ENCODE measurements at regions not wholly inside any gene's neighbourhood (a gene's known extent, or its start where the extent isn't known, plus 50 kb on each side); places are given as distances from the start of the nearest gene placed in this dataset.

DNA sequence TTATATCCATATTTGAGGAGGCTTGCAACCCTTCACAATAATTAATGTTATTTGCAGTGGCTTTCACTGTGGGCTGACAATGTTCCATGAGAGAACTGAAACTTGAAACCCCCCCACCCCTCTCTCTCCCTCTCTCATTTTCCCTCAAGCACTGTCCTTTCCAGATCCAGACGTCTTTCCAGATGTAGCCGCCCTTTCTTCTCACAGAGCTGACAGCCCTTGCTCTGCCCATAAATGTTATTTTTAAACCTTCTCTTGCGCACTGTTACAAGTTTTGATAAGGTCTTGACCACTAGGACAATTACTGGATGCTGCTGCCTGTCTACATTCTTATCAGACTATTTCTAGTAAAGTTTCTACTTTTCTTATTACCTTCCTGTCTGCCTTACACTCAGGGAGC, 91.4 kb upstream of the LINC00305 start:
- Histone ChIP-seq H3K27ac (no peak overlapping the region), H3K27me3 (no peaks in the 10 kb centered on the region), H3K4me3 (no peak overlapping the region), H3K4me1 (no peaks in the 10 kb centered on the region), H3K9me3 (no peaks in the 10 kb centered on the region), H3K36me3 (no peaks in the 10 kb centered on the region)
- TF ChIP-seq EP300 (IDR thresholded peaks at IDR 0.05) (no peak), POLR2AphosphoS5 (IDR thresholded peaks at IDR 0.05) (no peak)
- 67 to 82% methylated on average over 3 of the region's 3 CpGs for WGBS, 2 donors
- no peak for DNase-seq
- intact Hi-C loops (cut with DNase I): no loop called here

DNA sequence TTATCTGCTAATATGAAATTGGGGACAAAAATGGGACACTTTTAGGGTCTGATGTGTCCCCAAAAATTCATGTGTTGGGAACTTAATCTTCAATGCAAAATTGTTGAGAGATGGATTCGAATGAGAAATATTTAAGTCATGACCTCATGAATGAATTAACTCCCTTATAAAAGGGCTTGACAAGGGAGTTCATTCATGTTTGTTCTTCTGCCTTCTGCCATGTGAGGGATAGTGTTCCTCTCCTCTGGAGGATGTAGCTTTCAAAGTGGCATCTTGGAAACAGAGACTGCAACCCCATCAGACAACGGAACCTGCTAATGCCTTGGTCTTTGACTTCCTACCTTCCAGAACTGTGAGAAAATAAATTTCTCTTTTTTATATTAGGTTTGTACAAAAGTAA, 89.2 kb upstream of the LINC00305 start:
- no peak overlapping the region for H3K4me3 ChIP-seq
- no peaks in the 10 kb centered on the region for H3K27me3 ChIP-seq
- no peaks in the 10 kb centered on the region for H3K36me3 ChIP-seq
- H3K27ac ChIP-seq: no peak overlapping the region
- intact Hi-C loops (cut with DNase I): no loop called here
- 89 to 90% methylated on average over 2 of the region's 2 CpGs for WGBS, 2 donors
- no peaks in the 10 kb centered on the region for H3K4me1 ChIP-seq
- H3K9me3 ChIP-seq: no peaks in the 10 kb centered on the region
- TF ChIP-seq POLR2A (IDR thresholded peaks at IDR 0.05): no peak
- no peak for TF ChIP-seq POLR2AphosphoS5 (IDR thresholded peaks at IDR 0.05)
- TF ChIP-seq, protein P1, sequence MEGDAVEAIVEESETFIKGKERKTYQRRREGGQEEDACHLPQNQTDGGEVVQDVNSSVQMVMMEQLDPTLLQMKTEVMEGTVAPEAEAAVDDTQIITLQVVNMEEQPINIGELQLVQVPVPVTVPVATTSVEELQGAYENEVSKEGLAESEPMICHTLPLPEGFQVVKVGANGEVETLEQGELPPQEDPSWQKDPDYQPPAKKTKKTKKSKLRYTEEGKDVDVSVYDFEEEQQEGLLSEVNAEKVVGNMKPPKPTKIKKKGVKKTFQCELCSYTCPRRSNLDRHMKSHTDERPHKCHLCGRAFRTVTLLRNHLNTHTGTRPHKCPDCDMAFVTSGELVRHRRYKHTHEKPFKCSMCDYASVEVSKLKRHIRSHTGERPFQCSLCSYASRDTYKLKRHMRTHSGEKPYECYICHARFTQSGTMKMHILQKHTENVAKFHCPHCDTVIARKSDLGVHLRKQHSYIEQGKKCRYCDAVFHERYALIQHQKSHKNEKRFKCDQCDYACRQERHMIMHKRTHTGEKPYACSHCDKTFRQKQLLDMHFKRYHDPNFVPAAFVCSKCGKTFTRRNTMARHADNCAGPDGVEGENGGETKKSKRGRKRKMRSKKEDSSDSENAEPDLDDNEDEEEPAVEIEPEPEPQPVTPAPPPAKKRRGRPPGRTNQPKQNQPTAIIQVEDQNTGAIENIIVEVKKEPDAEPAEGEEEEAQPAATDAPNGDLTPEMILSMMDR (IDR thresholded peaks at IDR 0.05): no peak
- TF ChIP-seq EP300 (IDR thresholded peaks at IDR 0.05): no peak
- DNase-seq: no peak

DNA sequence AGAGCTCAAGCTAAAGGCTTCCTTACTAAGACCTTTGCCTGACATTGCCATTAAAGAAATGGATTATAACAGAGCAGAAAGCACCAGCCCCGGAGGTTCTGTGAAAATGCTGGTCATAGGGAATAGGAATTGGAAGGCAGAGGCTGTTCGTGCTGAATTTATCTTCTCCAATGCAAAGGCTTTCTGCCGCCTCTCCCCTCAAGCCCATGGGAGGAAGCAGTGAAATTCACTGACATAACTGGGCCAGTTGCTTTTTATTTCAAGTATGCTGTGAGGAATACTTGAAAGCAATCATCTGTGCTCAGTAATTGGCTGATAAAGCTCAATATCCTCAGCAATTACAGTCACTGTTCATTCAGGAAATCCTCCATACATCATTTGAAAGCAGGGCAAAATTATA, 85.4 kb upstream of the LINC00305 start:
- H3K9me3 ChIP-seq: no peaks in the 10 kb centered on the region
- 30 to 69% methylated on average over 3 of the region's 3 CpGs for WGBS, 2 donors
- DNase-seq: no peak
- H3K27ac ChIP-seq: no peak overlapping the region
- no peaks in the 10 kb centered on the region for H3K4me1 ChIP-seq
- TF ChIP-seq POLR2AphosphoS5 (IDR thresholded peaks at IDR 0.05) (no peak), EP300 (IDR thresholded peaks at IDR 0.05) (no peak), POLR2A (IDR thresholded peaks at IDR 0.05) (no peak)
- TF ChIP-seq, protein P1 (IDR thresholded peaks at IDR 0.05): no peak
- no peaks in the 10 kb centered on the region for H3K27me3 ChIP-seq
- H3K4me3 ChIP-seq: no peak overlapping the region
- intact Hi-C loops (cut with DNase I): no loop called here
- no peaks in the 10 kb centered on the region for H3K36me3 ChIP-seq

DNA sequence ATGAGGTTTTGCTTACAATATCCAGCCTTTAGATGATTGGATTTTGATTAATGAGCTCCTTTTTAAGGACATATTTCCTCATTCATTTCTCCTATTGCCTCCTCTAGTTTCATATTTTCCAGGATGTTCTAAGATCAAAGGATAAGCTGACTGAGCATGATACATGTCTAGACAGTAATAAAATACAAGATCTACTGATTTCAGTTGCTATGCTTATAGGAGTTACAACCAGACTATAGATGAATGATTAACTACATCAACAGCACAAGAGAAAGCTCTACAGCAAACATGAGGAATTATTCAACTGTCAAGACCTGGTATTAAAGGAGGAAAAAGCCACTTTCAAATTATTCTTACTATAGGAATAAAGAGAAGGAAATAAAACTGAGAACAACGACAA, 85.0 kb upstream of the LINC00305 start:
- H3K9me3 ChIP-seq: no peaks in the 10 kb centered on the region
- intact Hi-C loops (cut with DNase I): no loop called here
- TF ChIP-seq POLR2A (IDR thresholded peaks at IDR 0.05): no peak
- no peak for TF ChIP-seq EP300 (IDR thresholded peaks at IDR 0.05)
- TF ChIP-seq, protein P1 (IDR thresholded peaks at IDR 0.05): no peak
- TF ChIP-seq POLR2AphosphoS5 (IDR thresholded peaks at IDR 0.05): no peak
- 16 to 64% methylated on average over 1 of the region's 1 CpG for WGBS, 2 donors
- H3K36me3 ChIP-seq: no peaks in the 10 kb centered on the region
- H3K4me1 ChIP-seq: no peaks in the 10 kb centered on the region
- H3K27me3 ChIP-seq: no peaks in the 10 kb centered on the region
- DNase-seq: no peak
- no peak overlapping the region for H3K27ac ChIP-seq
- no peak overlapping the region for H3K4me3 ChIP-seq

DNA sequence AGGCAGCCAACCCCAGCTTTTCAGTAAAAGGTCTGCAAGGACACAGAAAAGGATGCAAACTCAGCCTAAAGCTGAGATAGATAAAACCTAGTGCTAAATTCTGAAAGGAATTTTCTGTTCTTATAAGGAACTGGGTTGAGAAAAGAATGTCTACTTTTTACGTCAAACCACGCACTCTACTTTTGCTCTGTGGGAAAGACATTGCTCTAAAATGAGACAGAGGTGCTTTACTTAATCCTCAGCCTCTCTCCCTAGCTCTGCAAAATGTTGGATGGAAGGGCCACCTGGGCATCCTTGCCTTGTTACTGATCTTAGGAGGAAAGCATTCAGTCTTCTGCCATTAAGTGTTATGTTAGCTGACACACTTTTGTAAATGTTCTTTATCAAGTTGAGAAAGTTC, 72.1 kb upstream of the LINC00305 start:
- Histone ChIP-seq H3K36me3 (no peaks in the 10 kb centered on the region), H3K9me3 (no peaks in the 10 kb centered on the region), H3K4me1 (no peaks in the 10 kb centered on the region), H3K4me3 (no peak overlapping the region), H3K27ac (no peak overlapping the region), H3K27me3 (no peaks in the 10 kb centered on the region)
- no peak for TF ChIP-seq POLR2A (IDR thresholded peaks at IDR 0.05)
- WGBS, 2 donors: 89 to 95% methylated on average over 2 of the region's 2 CpGs
- intact Hi-C loops (cut with DNase I): no loop called here
- DNase-seq: no peak

DNA sequence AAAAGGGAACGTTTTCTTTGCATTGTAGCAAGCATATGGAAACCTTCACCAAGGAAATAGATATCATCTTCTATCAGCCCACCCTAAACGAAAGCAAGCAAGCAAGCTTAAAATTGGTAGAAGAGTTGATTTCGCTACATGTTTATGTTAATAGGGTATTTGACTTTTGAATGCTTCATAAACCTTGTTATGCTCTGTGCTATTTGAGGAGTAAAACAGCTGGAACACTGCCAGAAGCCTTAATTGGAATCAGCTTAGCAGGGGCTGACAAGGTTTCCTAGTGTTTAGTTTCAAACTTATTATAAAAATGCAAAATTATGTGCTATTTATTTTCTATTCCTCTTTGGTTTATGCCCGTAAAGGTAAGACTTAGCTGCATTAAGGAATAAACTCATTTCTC, 70.6 kb upstream of the LINC00305 start:
- H3K4me3 ChIP-seq: no peak overlapping the region
- TF ChIP-seq POLR2A (IDR thresholded peaks at IDR 0.05): no peak
- TF ChIP-seq, protein P1 (IDR thresholded peaks at IDR 0.05): no peak
- TF ChIP-seq EP300 (IDR thresholded peaks at IDR 0.05): no peak
- no peak for TF ChIP-seq POLR2AphosphoS5 (IDR thresholded peaks at IDR 0.05)
- H3K27me3 ChIP-seq: no peaks in the 10 kb centered on the region
- DNase-seq: no peak
- H3K4me1 ChIP-seq: no peaks in the 10 kb centered on the region
- H3K27ac ChIP-seq: no peak overlapping the region
- intact Hi-C loops (cut with DNase I): no loop called here
- 76 to 79% methylated on average over 4 of the region's 4 CpGs for WGBS, 2 donors
- H3K36me3 ChIP-seq: no peaks in the 10 kb centered on the region
- H3K9me3 ChIP-seq: no peaks in the 10 kb centered on the region
